Activated CD4-positive, alpha-beta T cell treated with anti-CD3 and anti-CD28 coated beads, Interleukin-2, amount 50 U/mL, for 16 hours (primary cell): ENCODE measurements at regions not wholly inside any gene's neighbourhood (a gene's known extent, or its start where the extent isn't known, plus 50 kb on each side); places are given as distances from the start of the nearest gene placed in this dataset.

Source experiments
- DNase-seq: peaks from one replicate; pipeline ENCODE4 v3.0.0-alpha.2; 2020

- no peak for DNase-seq
Measured at GRCh38 chr1:17933971-17934370, 173.6 kb upstream of the IGSF21 start.

- DNase-seq: no peak
Measured at GRCh38 chr1:17935230-17935629, 172.4 kb upstream of the IGSF21 start.

- DNase-seq: no peak
Measured at GRCh38 chr1:17941431-17942189, 166.0 kb upstream of the IGSF21 start.

GRCh38 chr1:17943506-17943905, 164.1 kb upstream of the IGSF21 start:
- DNase-seq: no peak

DNA sequence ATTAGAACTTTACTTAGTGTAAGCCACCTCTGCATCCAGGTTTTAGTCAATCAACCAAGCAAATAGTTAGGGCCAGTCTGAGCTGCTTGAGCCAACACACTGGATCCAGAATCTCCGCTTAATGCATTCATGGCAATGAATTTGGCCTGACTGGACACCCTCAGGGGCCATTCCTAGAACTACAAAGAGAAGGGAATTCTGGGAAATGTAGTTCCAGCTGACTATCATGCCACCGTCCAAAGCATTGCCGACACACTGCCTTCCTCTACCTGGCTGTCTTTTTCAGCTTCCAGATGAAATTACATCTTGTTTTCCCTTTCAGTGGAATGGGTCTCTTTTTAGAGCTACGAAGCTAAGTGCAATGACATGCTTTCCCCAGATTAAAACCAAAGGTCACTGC, 163.0 kb upstream of the IGSF21 start:
- DNase-seq: no peak

DNA sequence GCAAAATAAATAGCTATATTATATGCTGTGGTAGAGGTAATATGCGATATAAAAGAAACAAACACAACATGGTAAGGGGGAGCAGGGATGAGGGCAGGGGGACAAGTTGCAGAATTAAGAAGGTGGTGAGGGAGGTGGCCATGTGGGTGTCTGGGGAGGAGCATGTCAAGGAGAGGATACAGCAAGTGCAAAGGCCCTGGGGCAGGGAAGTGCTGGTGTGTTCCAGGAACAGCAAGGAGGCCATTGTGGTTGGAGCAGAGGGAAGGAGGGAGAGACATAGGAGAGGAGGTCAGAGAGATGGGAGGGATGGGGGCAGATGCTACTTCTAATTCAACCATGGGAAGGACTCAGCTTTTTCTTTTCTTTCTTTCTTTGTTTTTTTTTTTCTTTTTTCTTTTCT, 161.2 kb upstream of the IGSF21 start:
- no peak for DNase-seq

GRCh38 chr1:17948594-17948993, 159.0 kb upstream of the IGSF21 start:
- DNase-seq: no peak

DNA sequence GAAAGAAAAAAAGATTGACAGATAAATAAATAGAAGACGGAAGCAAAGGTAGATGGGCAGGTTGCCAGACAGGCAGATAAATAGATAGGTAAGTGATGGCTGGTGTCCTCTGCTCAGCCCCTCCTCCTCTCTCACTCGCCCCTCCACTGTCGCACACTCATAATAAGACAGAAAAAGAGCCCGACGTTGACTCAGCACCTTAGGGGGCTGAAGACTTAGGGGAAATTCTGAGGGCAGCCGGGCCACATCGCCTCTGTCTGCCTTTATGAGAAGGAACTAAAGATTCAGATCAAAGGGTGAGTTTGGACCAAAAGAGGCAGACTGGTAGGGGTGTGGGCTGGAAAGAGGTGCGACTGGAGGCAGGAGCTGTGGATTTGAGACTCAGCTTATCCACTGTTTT, 158.1 kb upstream of the IGSF21 start:
- no peak for DNase-seq

DNA sequence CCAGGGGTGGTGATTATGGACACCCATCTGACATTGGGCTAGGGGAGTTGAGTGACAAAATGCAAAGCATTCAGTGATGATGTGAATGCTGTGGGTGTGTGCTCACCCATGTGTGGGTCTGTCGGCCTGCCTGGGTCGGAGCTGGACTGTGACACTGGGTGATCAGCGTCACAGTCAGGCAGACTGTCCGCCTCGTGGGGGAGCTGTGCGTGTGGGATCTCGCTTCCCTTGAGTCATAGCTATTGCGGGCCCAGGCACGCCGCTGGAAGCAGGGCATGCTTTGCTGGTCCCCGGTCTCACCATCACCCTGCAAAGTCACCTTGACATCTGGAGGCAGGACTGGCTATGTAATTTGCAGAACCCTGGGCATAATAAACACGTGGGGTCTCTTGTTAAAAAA, 156.9 kb upstream of the IGSF21 start:
- no peak for DNase-seq

DNA sequence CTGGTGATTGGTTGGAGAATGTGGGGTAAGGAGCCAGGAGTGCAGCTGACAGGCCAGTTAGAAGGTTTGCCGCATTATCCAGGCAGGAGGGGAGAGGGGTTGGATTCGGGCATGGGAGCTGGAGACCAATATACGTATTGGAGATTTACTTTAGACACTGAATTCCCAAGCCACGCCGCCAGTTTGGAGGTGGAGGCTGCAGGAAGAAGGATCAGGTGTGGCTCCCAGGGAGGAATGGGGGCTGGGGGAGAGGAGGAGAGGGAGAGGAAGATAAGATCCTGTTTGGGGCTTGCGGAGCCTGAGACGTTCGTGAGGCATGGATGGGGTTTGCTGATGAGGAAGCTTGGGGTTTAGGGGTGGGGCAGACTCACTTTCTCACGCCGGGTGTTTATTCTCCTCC, 155.1 kb upstream of the IGSF21 start:
- DNase-seq: no peak

- DNase-seq: no peak
Measured at GRCh38 chr1:17953921-17954320, 153.7 kb upstream of the IGSF21 start.

- DNase-seq: no peak
Measured at GRCh38 chr1:17955302-17956285, 152.0 kb upstream of the IGSF21 start.

DNA sequence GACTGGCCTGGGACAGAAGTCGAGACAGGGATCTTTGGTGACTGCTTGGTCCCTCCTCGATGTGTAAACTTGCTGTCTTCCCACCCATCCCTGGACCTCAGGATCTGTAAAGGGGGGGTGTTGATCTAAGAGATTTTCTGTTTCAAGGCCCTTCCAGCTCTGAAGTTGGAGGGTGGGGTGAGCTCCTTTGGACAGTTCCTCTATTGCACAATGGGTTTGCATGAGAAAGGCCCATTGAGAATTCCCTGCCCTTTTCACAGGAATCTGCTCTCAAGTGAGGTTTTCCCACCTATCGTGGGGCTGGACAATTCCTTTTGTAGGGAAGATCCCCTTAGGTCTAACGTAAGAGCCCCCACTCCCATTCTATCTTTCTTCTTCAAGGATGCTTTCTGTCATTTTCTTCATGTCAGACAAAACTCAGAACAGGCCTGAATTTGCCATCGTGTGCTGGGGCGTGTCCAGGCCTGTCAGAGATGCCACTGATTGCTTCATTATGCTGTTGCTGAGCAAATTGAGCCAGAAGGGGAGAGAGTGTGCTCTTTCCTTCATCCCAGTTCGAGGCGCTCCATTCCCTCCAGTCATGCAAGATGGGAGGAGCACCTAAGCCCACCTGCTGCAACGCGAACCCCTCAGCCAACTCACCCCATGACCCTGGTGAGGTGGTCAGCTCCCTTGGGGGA, 149.9 kb upstream of the IGSF21 start:
- DNase-seq: no peak

- no peak for DNase-seq
Measured at GRCh38 chr1:17958704-17959103, 148.9 kb upstream of the IGSF21 start.

DNA sequence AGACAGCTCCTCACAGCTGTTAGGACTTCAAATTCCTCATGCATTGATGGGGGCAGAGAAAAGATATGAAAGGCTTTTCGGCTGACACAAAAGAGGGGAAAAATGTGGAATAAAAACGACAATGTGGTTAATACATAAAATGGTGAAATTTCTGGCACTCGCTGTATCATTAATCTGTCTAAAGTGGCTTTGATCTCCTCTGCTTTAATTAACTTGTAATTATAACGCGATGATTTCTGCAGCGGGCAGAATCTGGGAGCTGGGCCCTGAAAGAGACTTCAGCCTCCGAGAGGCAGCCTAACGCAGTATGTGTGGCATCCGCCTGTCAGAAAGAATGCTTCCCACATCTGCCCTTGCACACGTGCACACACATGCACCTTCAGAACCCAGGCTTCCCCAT, 144.1 kb upstream of the IGSF21 start:
- no peak for DNase-seq

DNA sequence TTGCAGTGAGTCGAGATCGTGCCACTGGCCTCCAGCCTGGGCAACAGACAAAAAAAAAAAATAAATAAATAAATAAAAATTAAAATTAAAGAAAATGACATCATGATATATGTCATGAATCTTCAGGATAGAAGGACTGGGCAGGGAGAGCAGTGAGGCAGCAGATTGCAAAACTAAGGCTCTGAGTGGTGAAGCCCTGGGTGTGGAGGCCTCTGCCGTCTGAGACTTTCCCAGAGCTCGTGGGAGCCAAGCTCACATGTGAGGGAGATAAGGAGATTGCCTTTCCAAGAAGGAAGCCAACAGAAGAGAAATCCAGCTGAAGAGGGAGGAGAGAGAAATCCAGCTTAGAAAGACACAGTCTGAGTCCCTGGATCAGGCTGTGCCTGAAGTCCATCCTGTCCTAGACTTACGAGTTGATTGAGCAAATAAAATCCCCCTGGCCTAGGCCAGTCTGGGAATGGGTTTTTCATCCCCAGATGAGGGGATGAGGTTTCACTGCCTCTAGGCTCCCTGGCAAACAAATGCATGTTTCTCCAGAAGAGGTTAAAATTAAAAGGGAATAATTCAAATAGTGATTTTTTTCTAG, 142.0 kb upstream of the IGSF21 start:
- no peak for DNase-seq

- no peak for DNase-seq
Measured at GRCh38 chr1:17966341-17966740, 141.3 kb upstream of the IGSF21 start.

GRCh38 chr1:17967623-17968255, 139.9 kb upstream of the IGSF21 start:
- no peak for DNase-seq

DNA sequence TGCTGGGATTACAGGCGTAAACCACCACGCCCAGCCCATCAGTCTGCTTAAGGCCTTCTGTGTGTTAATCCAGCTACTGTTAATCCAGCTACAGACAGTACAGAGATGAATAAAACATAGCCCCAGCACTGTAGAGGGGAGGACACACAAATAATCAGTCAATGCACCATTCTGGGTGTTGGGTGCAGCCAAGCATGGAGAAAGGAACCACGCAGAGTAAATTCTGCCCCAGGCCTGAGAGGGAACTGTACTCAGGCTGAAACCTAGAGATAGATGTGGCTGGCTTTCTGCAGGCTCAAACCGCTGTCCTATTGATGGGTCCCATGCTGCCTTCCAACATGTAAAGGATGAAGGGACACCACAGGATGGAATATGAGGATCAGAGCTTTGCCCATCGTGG, 136.8 kb upstream of the IGSF21 start:
- no peak for DNase-seq

DNA sequence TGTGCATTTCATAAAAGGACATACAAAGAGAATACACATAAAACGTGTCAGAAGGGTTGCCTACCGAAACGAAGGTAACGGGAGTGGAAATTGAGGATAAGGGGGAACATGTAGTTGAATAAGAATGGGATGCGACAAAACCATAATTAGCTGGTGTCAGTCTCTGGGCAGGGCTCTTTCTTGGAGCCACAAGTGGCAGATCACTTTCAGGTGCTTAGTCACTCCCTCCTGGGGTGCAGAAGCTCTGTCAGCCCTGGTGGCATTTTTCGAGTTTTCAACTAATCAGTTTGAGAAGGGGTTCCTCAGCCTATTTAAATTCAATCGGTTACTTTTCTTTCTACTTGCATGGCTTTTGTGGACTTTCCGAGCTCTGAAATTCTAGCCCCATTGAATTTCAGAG, 133.9 kb upstream of the IGSF21 start:
- DNase-seq: no peak

GRCh38 chr1:17976854-17977253, 130.7 kb upstream of the IGSF21 start:
- DNase-seq: no peak

DNA sequence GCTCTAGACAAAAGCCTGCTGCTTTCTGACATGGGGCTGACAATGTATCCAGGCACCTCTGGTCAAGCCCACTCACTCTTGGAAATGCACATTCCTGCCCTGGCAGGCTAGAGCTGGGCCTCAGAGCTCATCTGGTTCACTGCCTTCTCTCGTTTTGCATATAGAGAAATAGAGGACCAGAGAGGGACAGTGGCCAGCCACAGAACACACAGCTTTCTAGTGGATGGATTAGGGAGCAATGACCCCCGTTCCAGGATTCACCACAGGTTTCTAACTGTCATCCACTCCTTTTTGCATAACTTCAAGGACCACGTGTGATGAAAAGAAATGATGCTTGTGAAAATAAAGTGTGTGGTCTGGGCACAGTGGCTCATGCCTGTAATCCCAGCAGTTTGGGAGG, 129.6 kb upstream of the IGSF21 start:
- DNase-seq: no peak

GRCh38 chr1:17979815-17980214, 127.8 kb upstream of the IGSF21 start:
- DNase-seq: no peak
